ENCODE measurements at regions not wholly inside any gene's neighbourhood (a gene's known extent, or its start where the extent isn't known, plus 50 kb on each side); places are given as distances from the start of the nearest gene placed in this dataset.
"Not testable (repeated sequence)": the region's sequence is repeated elsewhere in the genome, so short reads cannot be mapped to it uniquely, and the experiment has no call there.

- not testable (repeated sequence) for H3K4me1 Mint-ChIP-seq (ENCODE audit: low read depth in 2 of 2); ATAC-seq; H3K36me3 Mint-ChIP-seq; H3K4me3 Mint-ChIP-seq; DNase-seq (ENCODE audit: low spot score); H3K27ac Mint-ChIP-seq; H3K9me3 Mint-ChIP-seq
- peaks cover 5 to 29% of the 10 kb centered on the region in 2 donors for H3K27me3 Mint-ChIP-seq
Observed at GRCh38 chr12:14101556-14101955, 120.2 kb upstream of the GRIN2B start.

- Mint-ChIP-seq H3K27me3 (peaks cover 5 to 10% of the 10 kb centered on the region in 2 donors), H3K9me3 (no peaks in the 10 kb centered on the region), H3K27ac (no peak overlapping the region), H3K36me3 (no peaks in the 10 kb centered on the region), H3K4me1 (ENCODE audit: low read depth in 2 of 2) (no peaks in the 10 kb centered on the region), H3K4me3 (no peak overlapping the region)
- no peak for ATAC-seq
- DNase-seq (ENCODE audit: low spot score), result no peak
Observed at GRCh38 chr12:14111230-14111865, 129.9 kb upstream of the GRIN2B start.

GRCh38 chr12:14113031-14113430, 131.6 kb upstream of the GRIN2B start:
- DNase-seq (ENCODE audit: low spot score), result no peak
- peaks cover 4% of the 10 kb centered on the region for H3K36me3 Mint-ChIP-seq
- H3K27me3 Mint-ChIP-seq, result peaks cover 5 to 12% of the 10 kb centered on the region in 2 donors
- H3K4me3 Mint-ChIP-seq, result no peak overlapping the region
- H3K27ac Mint-ChIP-seq, result no peak overlapping the region
- ATAC-seq, result no peak
- H3K4me1 Mint-ChIP-seq (ENCODE audit: low read depth in 2 of 2), result no peaks in the 10 kb centered on the region
- no peaks in the 10 kb centered on the region for H3K9me3 Mint-ChIP-seq

- H3K9me3 Mint-ChIP-seq, result peaks cover 8% of the 10 kb centered on the region
- ATAC-seq, result no peak
- no peak overlapping the region for H3K4me3 Mint-ChIP-seq
- no peak for DNase-seq (ENCODE audit: low spot score)
- peaks cover 0 to 4% of the 10 kb centered on the region in 2 donors for H3K27me3 Mint-ChIP-seq
- no peaks in the 10 kb centered on the region for H3K4me1 Mint-ChIP-seq (ENCODE audit: low read depth in 2 of 2)
- H3K27ac Mint-ChIP-seq, result no peak overlapping the region
- no peaks in the 10 kb centered on the region for H3K36me3 Mint-ChIP-seq
Observed at GRCh38 chr12:14126692-14127091, 145.3 kb upstream of the GRIN2B start.

- Mint-ChIP-seq H3K9me3 (peaks cover 8% of the 10 kb centered on the region), H3K27ac (no peak overlapping the region), H3K27me3 (peaks cover 0 to 6% of the 10 kb centered on the region in 2 donors)
Observed at GRCh38 chr12:14129611-14130195, 148.3 kb upstream of the GRIN2B start.

GRCh38 chr12:14135996-14136395, 154.6 kb upstream of the GRIN2B start:
- Mint-ChIP-seq H3K27ac (no peak overlapping the region), H3K9me3 (no peaks in the 10 kb centered on the region), H3K27me3 (peaks cover 12 to 14% of the 10 kb centered on the region in 2 donors), H3K36me3 (no peaks in the 10 kb centered on the region), H3K4me3 (no peak overlapping the region), H3K4me1 (ENCODE audit: low read depth in 2 of 2) (no peaks in the 10 kb centered on the region)
- DNase-seq (ENCODE audit: low spot score), result no peak
- ATAC-seq, result peak in 1 of 2 donors; percentile 22

More at GRCh38 chr12:14129611-14130195, 148.3 kb upstream of the GRIN2B start:
- H3K4me1 Mint-ChIP-seq (ENCODE audit: low read depth in 2 of 2), result no peaks in the 10 kb centered on the region
- no peak for ATAC-seq
- H3K4me3 Mint-ChIP-seq, result no peak overlapping the region
- no peaks in the 10 kb centered on the region for H3K36me3 Mint-ChIP-seq
- DNase-seq (ENCODE audit: low spot score), result no peak

- Mint-ChIP-seq H3K27ac (no peak overlapping the region), H3K4me1 (ENCODE audit: low read depth in 2 of 2) (no peaks in the 10 kb centered on the region), H3K27me3 (peaks cover 13 to 18% of the 10 kb centered on the region in 2 donors), H3K36me3 (no peaks in the 10 kb centered on the region), H3K4me3 (no peak overlapping the region), H3K9me3 (no peaks in the 10 kb centered on the region)
- ATAC-seq (no peak), DNase-seq (ENCODE audit: low spot score) (no peak)
Observed at GRCh38 chr12:14138495-14138894, 157.1 kb upstream of the GRIN2B start.

- ATAC-seq (no peak), DNase-seq (ENCODE audit: low spot score) (no peak)
- no peaks in the 10 kb centered on the region for H3K9me3 Mint-ChIP-seq
- H3K4me3 Mint-ChIP-seq, result no peak overlapping the region
- no peaks in the 10 kb centered on the region for H3K36me3 Mint-ChIP-seq
- H3K27me3 Mint-ChIP-seq, result peaks cover 14 to 15% of the 10 kb centered on the region in 2 donors
- H3K4me1 Mint-ChIP-seq (ENCODE audit: low read depth in 2 of 2), result no peaks in the 10 kb centered on the region
- no peak overlapping the region for H3K27ac Mint-ChIP-seq
Observed at GRCh38 chr12:14148489-14149270, 167.3 kb upstream of the GRIN2B start.

- no peaks in the 10 kb centered on the region for H3K4me1 Mint-ChIP-seq (ENCODE audit: low read depth in 2 of 2)
- H3K27ac Mint-ChIP-seq, result no peak overlapping the region
- no peak for ATAC-seq
- H3K9me3 Mint-ChIP-seq, result no peaks in the 10 kb centered on the region
- DNase-seq (ENCODE audit: low spot score), result no peak
- H3K4me3 Mint-ChIP-seq, result no peak overlapping the region
- H3K27me3 Mint-ChIP-seq, result peaks cover 18 to 22% of the 10 kb centered on the region in 2 donors
- no peaks in the 10 kb centered on the region for H3K36me3 Mint-ChIP-seq
Observed at GRCh38 chr12:14153803-14154202, 172.4 kb upstream of the GRIN2B start.

GRCh38 chr12:14156606-14157005, 175.2 kb upstream of the GRIN2B start:
- no peaks in the 10 kb centered on the region for H3K9me3 Mint-ChIP-seq
- no peak for ATAC-seq
- peaks cover 8 to 9% of the 10 kb centered on the region in 2 donors for H3K27me3 Mint-ChIP-seq
- DNase-seq (ENCODE audit: low spot score), result no peak
- no peak overlapping the region for H3K27ac Mint-ChIP-seq
- H3K36me3 Mint-ChIP-seq, result no peaks in the 10 kb centered on the region
- no peak overlapping the region for H3K4me3 Mint-ChIP-seq
- H3K4me1 Mint-ChIP-seq (ENCODE audit: low read depth in 2 of 2), result no peaks in the 10 kb centered on the region

GRCh38 chr12:14157088-14157747, 175.8 kb upstream of the GRIN2B start:
- peaks cover 8 to 9% of the 10 kb centered on the region in 2 donors for H3K27me3 Mint-ChIP-seq
- H3K36me3 Mint-ChIP-seq, result no peaks in the 10 kb centered on the region
- H3K9me3 Mint-ChIP-seq, result no peaks in the 10 kb centered on the region
- no peak overlapping the region for H3K27ac Mint-ChIP-seq
- H3K4me1 Mint-ChIP-seq (ENCODE audit: low read depth in 2 of 2), result no peaks in the 10 kb centered on the region
- no peak overlapping the region for H3K4me3 Mint-ChIP-seq
- DNase-seq (ENCODE audit: low spot score) (no peak), ATAC-seq (no peak)

- Mint-ChIP-seq H3K27ac (no peak overlapping the region), H3K36me3 (no peaks in the 10 kb centered on the region)
Observed at GRCh38 chr12:14164266-14164665, 182.9 kb upstream of the GRIN2B start.

GRCh38 chr12:14167005-14167628, 185.7 kb upstream of the GRIN2B start:
- no peak for DNase-seq (ENCODE audit: low spot score)
- Mint-ChIP-seq H3K36me3 (no peaks in the 10 kb centered on the region), H3K4me3 (no peak overlapping the region), H3K27me3 (peaks cover 5 to 6% of the 10 kb centered on the region in 2 donors), H3K4me1 (ENCODE audit: low read depth in 2 of 2) (peaks cover 0 to 4% of the 10 kb centered on the region in 2 donors), H3K9me3 (no peaks in the 10 kb centered on the region), H3K27ac (no peak overlapping the region)
- ATAC-seq, result peak in 1 of 2 donors; percentile 48

More at GRCh38 chr12:14164266-14164665, 182.9 kb upstream of the GRIN2B start:
- Mint-ChIP-seq H3K27me3 (no peaks in the 10 kb centered on the region), H3K4me1 (ENCODE audit: low read depth in 2 of 2) (peaks cover 0 to 4% of the 10 kb centered on the region in 2 donors), H3K9me3 (no peaks in the 10 kb centered on the region), H3K4me3 (no peak overlapping the region)
- DNase-seq (ENCODE audit: low spot score) (no peak), ATAC-seq (no peak)
